Dendritic cell treated with granulocyte-macrophage colony-stimulating factor and Interleukin-4, amounts not matched to agents 40 ng/mL and 50 ng/mL, for 4 days (primary cell): ENCODE measurements at regions not wholly inside any gene's neighbourhood (a gene's known extent, or its start where the extent isn't known, plus 50 kb on each side); places are given as distances from the start of the nearest gene placed in this dataset.
"Not testable (repeated sequence)": the region's sequence is repeated elsewhere in the genome, so short reads cannot be mapped to it uniquely, and the experiment has no call there.

ENCODE experiments used
- H3K27ac Mint-ChIP-seq: one replicate; pipeline ENCODE4 v1.8.0; 2022; ENCODE audit warnings: mild to moderate bottlenecking, mixed read lengths
- H3K27me3 Mint-ChIP-seq: one replicate; pipeline ENCODE4 v1.8.0; 2022; ENCODE audit warnings: mild to moderate bottlenecking, mixed read lengths
- H3K36me3 Mint-ChIP-seq: one replicate; pipeline ENCODE4 v1.8.0; 2022; ENCODE audit warnings: low read depth, mixed read lengths
- H3K4me1 Mint-ChIP-seq: one replicate; pipeline ENCODE4 v1.8.0; 2022; ENCODE audit warnings: low read depth, mixed read lengths
- H3K4me3 Mint-ChIP-seq: one replicate; pipeline ENCODE4 v1.8.0; 2022; ENCODE audit warnings: mild to moderate bottlenecking, moderate library complexity, mixed read lengths
- H3K9me3 Mint-ChIP-seq: one replicate; pipeline ENCODE4 v1.8.0; 2022; ENCODE audit warnings: mixed read lengths
- intact Hi-C: fragments of 100-400 bp; cut with micrococcal nuclease; formaldehyde crosslinking; loops from one replicate; pipeline ENCODE4 v1.15.0; 2022

- Mint-ChIP-seq H3K27me3 (no peaks in the 10 kb centered on the region), H3K36me3 (no peaks in the 10 kb centered on the region), H3K27ac (no peak overlapping the region), H3K4me1 (no peaks in the 10 kb centered on the region), H3K4me3 (no peak overlapping the region), H3K9me3 (no peaks in the 10 kb centered on the region)
- intact Hi-C loops = no loop called here
Observed at GRCh38 chrX:13401724-13402123, 81.9 kb upstream of the ATXN3L start.

- Mint-ChIP-seq H3K4me3 (no peak overlapping the region), H3K36me3 (no peaks in the 10 kb centered on the region), H3K27me3 (peaks cover 2% of the 10 kb centered on the region), H3K9me3 (peaks cover 17% of the 10 kb centered on the region), H3K4me1 (no peaks in the 10 kb centered on the region), H3K27ac (no peak overlapping the region)
- intact Hi-C loops = no loop called here
Observed at GRCh38 chrX:13398839-13399238, 79.0 kb upstream of the ATXN3L start.

GRCh38 chrX:13397878-13398818 lies 78.3 kb upstream of the ATXN3L start:
- no peak overlapping the region for H3K27ac Mint-ChIP-seq
- H3K36me3 Mint-ChIP-seq = no peaks in the 10 kb centered on the region
- no peak overlapping the region for H3K4me3 Mint-ChIP-seq
- no peaks in the 10 kb centered on the region for H3K4me1 Mint-ChIP-seq
- intact Hi-C loops = no loop called here
- peaks cover 2% of the 10 kb centered on the region for H3K27me3 Mint-ChIP-seq
- peaks cover 17% of the 10 kb centered on the region for H3K9me3 Mint-ChIP-seq

GRCh38 chrX:13396924-13397323 lies 77.1 kb upstream of the ATXN3L start:
- Mint-ChIP-seq H3K27me3 (peaks cover 2% of the 10 kb centered on the region), H3K9me3 (peaks cover 17% of the 10 kb centered on the region), H3K4me1 (no peaks in the 10 kb centered on the region), H3K36me3 (no peaks in the 10 kb centered on the region), H3K27ac (no peak overlapping the region), H3K4me3 (no peak overlapping the region)
- intact Hi-C loops = no loop called here

GRCh38 chrX:13389501-13389900 lies 69.6 kb upstream of the ATXN3L start:
- Mint-ChIP-seq H3K9me3 (peaks cover 9% of the 10 kb centered on the region), H3K27ac (no peak overlapping the region), H3K4me3 (no peak overlapping the region), H3K27me3 (no peaks in the 10 kb centered on the region), H3K36me3 (no peaks in the 10 kb centered on the region), H3K4me1 (peaks cover 5% of the 10 kb centered on the region)
- intact Hi-C loops = no loop called here

GRCh38 chrX:13387666-13388494 lies 68.0 kb upstream of the ATXN3L start:
- H3K27ac Mint-ChIP-seq = no peak overlapping the region
- intact Hi-C loops = no loop called here

GRCh38 chrX:13386636-13387035 lies 66.8 kb upstream of the ATXN3L start:
- Mint-ChIP-seq H3K4me1 (peaks cover 5% of the 10 kb centered on the region), H3K27ac (no peak overlapping the region), H3K27me3 (no peaks in the 10 kb centered on the region), H3K4me3 (no peak overlapping the region), H3K9me3 (peaks cover 9% of the 10 kb centered on the region), H3K36me3 (no peaks in the 10 kb centered on the region)
- intact Hi-C loops = no loop called here

More at GRCh38 chrX:13387666-13388494, 68.0 kb upstream of the ATXN3L start:
- Mint-ChIP-seq H3K4me1 (peaks cover 5% of the 10 kb centered on the region), H3K27me3 (no peaks in the 10 kb centered on the region), H3K9me3 (peaks cover 9% of the 10 kb centered on the region), H3K36me3 (no peaks in the 10 kb centered on the region), H3K4me3 (no peak overlapping the region)

- Mint-ChIP-seq H3K27me3 (no peaks in the 10 kb centered on the region), H3K9me3 (peaks cover 9% of the 10 kb centered on the region), H3K4me1 (peaks cover 5% of the 10 kb centered on the region), H3K36me3 (no peaks in the 10 kb centered on the region), H3K4me3 (no peak overlapping the region), H3K27ac (no peak overlapping the region)
- intact Hi-C loops = no loop called here
Observed at GRCh38 chrX:13386092-13386491, 66.2 kb upstream of the ATXN3L start.

- Mint-ChIP-seq H3K36me3 (no peaks in the 10 kb centered on the region), H3K4me3 (no peak overlapping the region), H3K9me3 (no peaks in the 10 kb centered on the region), H3K27ac (no peak overlapping the region), H3K4me1 (peaks cover 5% of the 10 kb centered on the region), H3K27me3 (no peaks in the 10 kb centered on the region)
- intact Hi-C loops = no loop called here
Observed at GRCh38 chrX:13383907-13384306, 64.1 kb upstream of the ATXN3L start.

GRCh38 chrX:13381514-13381913 lies 61.7 kb upstream of the ATXN3L start:
- H3K4me1 Mint-ChIP-seq = no peaks in the 10 kb centered on the region
- intact Hi-C loops = no loop called here

GRCh38 chrX:13380211-13380610 lies 60.4 kb upstream of the ATXN3L start:
- Mint-ChIP-seq H3K27ac (no peak overlapping the region), H3K4me1 (no peaks in the 10 kb centered on the region), H3K27me3 (no peaks in the 10 kb centered on the region), H3K4me3 (no peak overlapping the region), H3K9me3 (no peaks in the 10 kb centered on the region), H3K36me3 (no peaks in the 10 kb centered on the region)
- intact Hi-C loops = no loop called here

More at GRCh38 chrX:13381514-13381913, 61.7 kb upstream of the ATXN3L start:
- no peaks in the 10 kb centered on the region for H3K9me3 Mint-ChIP-seq
- no peaks in the 10 kb centered on the region for H3K36me3 Mint-ChIP-seq
- no peaks in the 10 kb centered on the region for H3K27me3 Mint-ChIP-seq
- H3K4me3 Mint-ChIP-seq = no peak overlapping the region
- H3K27ac Mint-ChIP-seq = no peak overlapping the region

- H3K4me3 Mint-ChIP-seq, H3K27ac Mint-ChIP-seq, intact Hi-C loops, H3K9me3 Mint-ChIP-seq, H3K27me3 Mint-ChIP-seq, H3K4me1 Mint-ChIP-seq, H3K36me3 Mint-ChIP-seq: not testable (repeated sequence)
Observed at GRCh38 chrX:13378562-13379518, 59.0 kb upstream of the ATXN3L start.

- H3K9me3 Mint-ChIP-seq = no peaks in the 10 kb centered on the region
- intact Hi-C loops = no loop called here
- no peaks in the 10 kb centered on the region for H3K36me3 Mint-ChIP-seq
- H3K27me3 Mint-ChIP-seq = no peaks in the 10 kb centered on the region
- no peak overlapping the region for H3K27ac Mint-ChIP-seq
- no peak overlapping the region for H3K4me3 Mint-ChIP-seq
- no peaks in the 10 kb centered on the region for H3K4me1 Mint-ChIP-seq
Observed at GRCh38 chrX:13377550-13377934, 57.7 kb upstream of the ATXN3L start.
